GM12874 (cell line): ENCODE measurements at regions not wholly inside any gene's neighbourhood (a gene's known extent, or its start where the extent isn't known, plus 50 kb on each side); places are given as distances from the start of the nearest gene placed in this dataset.

Experiments used
- CTCF ChIP-seq: IDR thresholded peaks from 2 replicates; pipeline ENCODE4 v1.5.1; 2011; ENCODE audit warnings: low read depth, mild to moderate bottlenecking, control low read depth, low read length, moderate library complexity; ENCODE audit not compliant: insufficient read depth

- TF ChIP-seq CTCF, result no peak
Observed at GRCh38 chr16:51355875-51356274, 204.8 kb upstream of the SALL1 start.

- TF ChIP-seq CTCF, result no peak
Observed at GRCh38 chr16:51355195-51355594, 204.1 kb upstream of the SALL1 start.

- TF ChIP-seq CTCF, result no peak
Observed at GRCh38 chr16:51353055-51353454, 202.0 kb upstream of the SALL1 start.

- TF ChIP-seq CTCF, result no peak
Observed at GRCh38 chr16:51349626-51350025, 198.6 kb upstream of the SALL1 start.

- no peak for TF ChIP-seq CTCF
Observed at GRCh38 chr16:51343411-51343810, 192.3 kb upstream of the SALL1 start.

GRCh38 chr16:51341204-51341603 is 190.1 kb upstream of the SALL1 start:
- TF ChIP-seq CTCF, result no peak

- TF ChIP-seq CTCF, result no peak
Observed at GRCh38 chr16:51337662-51338061, 186.6 kb upstream of the SALL1 start.

GRCh38 chr16:51328733-51329132 is 177.7 kb upstream of the SALL1 start:
- TF ChIP-seq CTCF, result no peak
